ENCODE measurements at regions not wholly inside any gene's neighbourhood (a gene's known extent, or its start where the extent isn't known, plus 50 kb on each side); places are given as distances from the start of the nearest gene placed in this dataset.

DNA sequence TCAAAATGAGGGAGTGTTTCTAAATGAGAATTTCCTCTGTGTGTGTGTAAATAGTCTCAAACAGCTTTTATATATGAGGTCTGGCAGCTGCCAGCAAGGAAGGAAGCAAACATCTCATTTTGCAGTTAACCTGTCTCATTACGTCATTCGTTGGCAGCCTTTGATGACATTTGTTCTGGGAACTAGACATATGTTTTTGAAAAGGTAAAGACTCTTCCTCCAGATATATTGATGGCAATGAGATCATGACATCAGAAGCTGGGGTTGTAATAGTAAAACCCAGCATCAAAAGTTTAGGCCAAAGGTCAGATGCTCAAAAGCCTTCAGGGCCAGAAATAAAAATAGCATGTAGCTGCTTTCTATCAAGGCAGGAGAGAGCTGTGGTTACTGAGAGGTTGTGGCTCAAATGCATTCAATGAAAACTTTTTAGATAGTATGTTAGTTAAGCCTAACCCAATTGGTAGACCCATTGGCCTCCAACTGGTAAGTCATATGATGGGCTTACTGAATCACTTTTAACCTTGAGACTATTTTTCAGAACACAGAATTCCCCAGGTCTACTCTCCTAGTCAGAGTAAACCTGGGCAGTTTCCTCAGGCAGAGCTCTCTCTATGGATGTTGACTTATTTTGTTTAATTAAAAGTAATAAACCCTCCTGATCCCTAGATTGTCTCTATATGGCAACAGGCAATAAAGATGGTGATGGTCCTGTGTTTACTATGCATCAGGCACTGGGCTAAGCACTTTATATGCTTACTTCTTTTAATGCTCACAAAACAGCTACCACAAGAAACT is 386.5 kb upstream of the CFAP20DC start:
- Histone ChIP-seq H3K36me3 (no peaks in the 10 kb centered on the region), H3K27me3 (no peaks in the 10 kb centered on the region), H3K9me3 (no peaks in the 10 kb centered on the region), H3K27ac (no peak overlapping the region), H3K4me3 (no peak overlapping the region), H3K4me1 (peaks cover 0 to 4% (median 0%) of the 10 kb centered on the region in 12 donors)
- intact Hi-C loops (cut with DNase I): no loop called here
- TF ChIP-seq POLR2A (IDR thresholded peaks at IDR 0.05): no peak
- TF ChIP-seq CTCF (IDR thresholded peaks at IDR 0.05): no peak
- ATAC-seq: no peak
- WGBS, 4 donors: 61 to 68% (median 66%) methylated on average over 2 of the region's 2 CpGs
- no peak for DNase-seq

GRCh38 chr3:59433546-59433945 is 383.7 kb upstream of the CFAP20DC start:
- TF ChIP-seq POLR2A (IDR thresholded peaks at IDR 0.05): no peak
- TF ChIP-seq CTCF (IDR thresholded peaks at IDR 0.05): no peak
- Histone ChIP-seq H3K36me3 (no peaks in the 10 kb centered on the region), H3K4me3 (no peak overlapping the region), H3K9me3 (no peaks in the 10 kb centered on the region), H3K4me1 (peaks cover 0 to 4% (median 0%) of the 10 kb centered on the region in 12 donors), H3K27ac (no peak overlapping the region), H3K27me3 (no peaks in the 10 kb centered on the region)
- intact Hi-C loops (cut with DNase I): no loop called here
- WGBS, 4 donors: 70 to 83% (median 75%) methylated on average over 4 of the region's 4 CpGs
- DNase-seq (no peak), ATAC-seq (no peak)

DNA sequence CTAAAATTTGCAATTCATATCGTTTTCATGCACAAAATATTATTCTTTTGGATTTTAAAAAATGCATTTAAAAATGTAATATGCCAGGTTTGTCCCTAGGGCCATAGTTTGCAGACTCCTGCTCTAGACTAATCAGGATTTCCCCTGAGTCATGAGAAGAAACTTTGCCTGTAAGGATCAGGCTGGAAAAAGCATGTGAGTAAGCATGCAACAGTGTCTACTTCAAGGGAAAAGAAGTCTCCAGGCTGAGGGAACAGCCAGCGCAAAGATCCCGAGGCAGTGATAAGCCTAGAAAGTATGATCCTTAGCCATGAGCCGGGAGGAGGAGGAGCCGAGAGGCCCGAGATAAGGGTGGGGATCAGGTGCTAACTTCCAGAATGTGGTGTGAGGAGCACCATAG is 382.8 kb upstream of the CFAP20DC start:
- Histone ChIP-seq H3K4me1 (peaks cover 0 to 4% (median 0%) of the 10 kb centered on the region in 12 donors), H3K4me3 (no peak overlapping the region), H3K27ac (no peak overlapping the region), H3K27me3 (no peaks in the 10 kb centered on the region), H3K9me3 (no peaks in the 10 kb centered on the region), H3K36me3 (no peaks in the 10 kb centered on the region)
- no peak for ATAC-seq
- TF ChIP-seq POLR2A (IDR thresholded peaks at IDR 0.05) (no peak), CTCF (IDR thresholded peaks at IDR 0.05) (no peak)
- 62 to 74% (median 69%) methylated on average over 5 to 6 of the region's 6 CpGs for WGBS, 4 donors
- intact Hi-C loops (cut with DNase I): no loop called here
- DNase-seq: no peak

- DNase-seq: no peak
- intact Hi-C loops (cut with DNase I): no loop called here
- Histone ChIP-seq H3K4me1 (peaks cover 0 to 19% (median 0%) of the 10 kb centered on the region in 12 donors), H3K36me3 (no peaks in the 10 kb centered on the region), H3K27me3 (no peaks in the 10 kb centered on the region), H3K4me3 (no peak overlapping the region), H3K9me3 (no peaks in the 10 kb centered on the region), H3K27ac (no peak overlapping the region)
- WGBS, 4 donors: 61 to 73% (median 71%) methylated on average over 6 to 7 of the region's 7 CpGs
- no peak for ATAC-seq
- TF ChIP-seq POLR2A (IDR thresholded peaks at IDR 0.05) (no peak), CTCF (IDR thresholded peaks at IDR 0.05) (no peak)
Observed at GRCh38 chr3:59430341-59430740, 380.5 kb upstream of the CFAP20DC start.

Data from heart left ventricle (tissue), 16 donors.